ENCODE measurements at regions not wholly inside any gene's neighbourhood (a gene's known extent, or its start where the extent isn't known, plus 50 kb on each side); places are given as distances from the start of the nearest gene placed in this dataset.

DNA sequence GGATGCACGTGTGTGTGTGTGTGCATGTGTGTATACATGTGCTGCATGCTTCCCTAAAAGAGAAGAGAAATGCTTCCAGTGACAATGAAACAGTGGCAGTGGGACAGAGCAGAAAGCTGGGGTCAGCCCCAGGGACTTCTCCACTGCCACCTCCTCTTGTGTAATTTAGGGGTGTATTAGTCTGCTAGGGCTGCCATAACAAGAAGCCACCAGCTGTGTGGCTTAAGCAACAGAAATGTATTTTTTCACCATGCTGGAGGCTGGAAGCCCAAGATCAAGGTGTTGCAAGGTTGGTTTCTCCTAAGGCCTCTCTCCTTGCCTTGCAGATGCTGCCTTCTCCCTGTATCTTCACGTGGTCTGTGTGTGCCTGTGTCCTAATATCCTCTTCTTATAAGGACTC, 190.5 kb downstream of the CXCL12 start:
- H3K4me1 ChIP-seq = peaks cover 11 to 40% (median 27%) of the 10 kb centered on the region in 4 donors
- WGBS = 97% methylated on average over 2 of the region's 2 CpGs
- peak; percentile 88 for DNase-seq (ENCODE audit: extremely low spot score)
- no peak overlapping the region for H3K27ac ChIP-seq (replicated peaks in 1 of 4)
- H3K9me3 ChIP-seq = no peaks in the 10 kb centered on the region
- no peak overlapping the region for H3K4me3 ChIP-seq
- no peak for TF ChIP-seq CTCF (IDR thresholded peaks at IDR 0.05)
- intact Hi-C loops (cut with DNase I) = no loop called here
- no peaks in the 10 kb centered on the region for H3K36me3 ChIP-seq
- no peaks in the 10 kb centered on the region for H3K27me3 ChIP-seq

- peak; percentile 83 for DNase-seq (ENCODE audit: extremely low spot score)
- Histone ChIP-seq H3K27ac (replicated peaks in 1 of 4) (no peak overlapping the region), H3K27me3 (no peaks in the 10 kb centered on the region), H3K36me3 (no peaks in the 10 kb centered on the region), H3K4me3 (no peak overlapping the region), H3K4me1 (peaks cover 11 to 32% (median 25%) of the 10 kb centered on the region in 4 donors), H3K9me3 (no peaks in the 10 kb centered on the region)
- no peak for TF ChIP-seq POLR2AphosphoS5 (IDR thresholded peaks at IDR 0.05)
- TF ChIP-seq EP300 (IDR thresholded peaks at IDR 0.05) = no peak
- no peak for TF ChIP-seq CTCF (IDR thresholded peaks at IDR 0.05)
- no peak for TF ChIP-seq POLR2A (IDR thresholded peaks at IDR 0.05; ENCODE audit: low read depth)
- intact Hi-C loops (cut with DNase I) = no loop called here
- WGBS = 89% methylated on average over 4 of the region's 5 CpGs
These were observed 191.2 kb downstream of the CXCL12 start for GRCh38 chr10:44193567-44194220.

- peak; percentile 42 for DNase-seq (ENCODE audit: extremely low spot score)
- 66% methylated on average over 3 of the region's 3 CpGs for WGBS
These were observed 191.7 kb downstream of the CXCL12 start for GRCh38 chr10:44193166-44193565.

DNA sequence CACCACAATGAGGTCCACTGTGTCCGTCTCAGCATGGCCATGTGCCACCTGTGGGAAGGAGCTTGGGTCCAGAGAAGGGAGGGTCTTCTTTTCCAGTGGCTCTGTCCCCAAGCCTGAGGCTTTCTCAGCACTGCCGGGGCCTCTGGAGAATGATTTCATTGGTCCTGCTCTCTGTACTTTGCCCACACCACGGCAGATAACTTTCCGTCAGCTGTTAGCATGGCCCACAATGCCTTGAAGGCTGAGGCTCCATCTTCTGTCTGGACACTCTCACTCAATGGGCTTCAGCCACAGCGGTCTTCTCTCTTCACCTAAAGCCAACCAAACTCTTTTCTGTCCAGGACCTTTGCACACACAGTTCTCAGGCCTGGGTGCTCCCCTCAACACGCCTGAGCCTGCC, 192.5 kb downstream of the CXCL12 start:
- intact Hi-C loops (cut with DNase I) = no loop called here
- TF ChIP-seq POLR2A (IDR thresholded peaks at IDR 0.05; ENCODE audit: low read depth) = no peak
- TF ChIP-seq POLR2AphosphoS5 (IDR thresholded peaks at IDR 0.05) = no peak
- no peak for TF ChIP-seq CTCF (IDR thresholded peaks at IDR 0.05)
- no peak for TF ChIP-seq EP300 (IDR thresholded peaks at IDR 0.05)
- H3K36me3 ChIP-seq = no peaks in the 10 kb centered on the region
- peaks cover 11 to 20% (median 19%) of the 10 kb centered on the region in 4 donors for H3K4me1 ChIP-seq
- no peak overlapping the region for H3K4me3 ChIP-seq
- no peaks in the 10 kb centered on the region for H3K9me3 ChIP-seq
- H3K27ac ChIP-seq (replicated peaks in 1 of 4) = no peak overlapping the region
- WGBS = 74% methylated on average over 6 of the region's 6 CpGs
- peak; percentile 50 for DNase-seq (ENCODE audit: extremely low spot score)
- no peaks in the 10 kb centered on the region for H3K27me3 ChIP-seq

More at GRCh38 chr10:44193166-44193565, 191.7 kb downstream of the CXCL12 start:
- intact Hi-C loops (cut with DNase I) = no loop called here
- TF ChIP-seq EP300 (IDR thresholded peaks at IDR 0.05) (no peak), POLR2A (IDR thresholded peaks at IDR 0.05; ENCODE audit: low read depth) (no peak), POLR2AphosphoS5 (IDR thresholded peaks at IDR 0.05) (no peak), CTCF (IDR thresholded peaks at IDR 0.05) (no peak)
- Histone ChIP-seq H3K9me3 (no peaks in the 10 kb centered on the region), H3K27ac (replicated peaks in 1 of 4) (no peak overlapping the region), H3K27me3 (no peaks in the 10 kb centered on the region), H3K4me3 (no peak overlapping the region), H3K36me3 (no peaks in the 10 kb centered on the region), H3K4me1 (peaks cover 11 to 27% (median 22%) of the 10 kb centered on the region in 4 donors)

DNA sequence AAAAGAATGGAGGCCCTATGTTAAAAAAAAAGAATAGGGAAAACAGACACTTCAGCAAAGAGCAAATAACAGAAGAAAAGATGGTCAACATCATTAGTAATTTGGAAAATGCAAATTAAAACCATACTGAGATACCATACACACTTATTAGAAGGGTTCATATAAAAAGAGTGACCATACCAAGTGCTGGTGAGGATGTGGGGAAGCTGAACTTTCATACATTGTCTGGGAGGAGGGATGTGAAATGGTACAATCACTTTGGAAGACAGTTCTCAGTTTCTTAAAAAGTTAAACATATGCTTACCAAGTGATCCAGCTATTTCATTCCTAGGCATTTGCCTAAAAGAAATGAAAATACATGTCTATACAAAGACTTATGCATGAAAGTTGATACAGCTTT, 194.4 kb downstream of the CXCL12 start:
- TF ChIP-seq EP300 (IDR thresholded peaks at IDR 0.05) (no peak), POLR2AphosphoS5 (IDR thresholded peaks at IDR 0.05) (no peak), POLR2A (IDR thresholded peaks at IDR 0.05; ENCODE audit: low read depth) (no peak), CTCF (IDR thresholded peaks at IDR 0.05) (no peak)
- no peak for DNase-seq (ENCODE audit: extremely low spot score)
- no peaks in the 10 kb centered on the region for H3K9me3 ChIP-seq
- peaks cover 7 to 10% (median 9%) of the 10 kb centered on the region in 4 donors for H3K4me1 ChIP-seq
- intact Hi-C loops (cut with DNase I) = no loop called here
- H3K27me3 ChIP-seq = no peaks in the 10 kb centered on the region
- H3K4me3 ChIP-seq = no peak overlapping the region
- no peaks in the 10 kb centered on the region for H3K36me3 ChIP-seq
- no peak overlapping the region for H3K27ac ChIP-seq (replicated peaks in 1 of 4)
